CD14-positive monocyte (primary cell): ENCODE measurements at regions not wholly inside any gene's neighbourhood (a gene's known extent, or its start where the extent isn't known, plus 50 kb on each side); places are given as distances from the start of the nearest gene placed in this dataset.

Experiments used
- DNase-seq, 3 donors: peaks; one replicate each; pipeline ENCODE4 v3.0.0-alpha.2; 2011 to 2022
- H2AFZ ChIP-seq: 2 replicates; pipeline ENCODE4 v1.6.0; 2012; ENCODE audit warnings: mild to moderate bottlenecking, low read depth, low read length, inconsistent platforms; ENCODE audit not compliant: insufficient read depth, poor library complexity, severe bottlenecking
- H3K27ac ChIP-seq, 2 donors: 1 replicate in 1 of 2; 2 replicates in 1 of 2; pipeline ENCODE4 v1.5.1; 2012 to 2013; ENCODE audit warnings: low read length in 2 of 2, control low read depth in 1 of 2, inconsistent platforms in 1 of 2, low read depth in 1 of 2, mild to moderate bottlenecking in 1 of 2
- H3K27me3 ChIP-seq, 2 donors: one replicate each; pipeline versions ENCODE4 v1.6.0 to v1.6.1; 2011 to 2013; ENCODE audit warnings: low read length in 2 of 2; ENCODE audit not compliant: control insufficient read depth in 2 of 2, insufficient read depth in 2 of 2
- H3K36me3 ChIP-seq, 2 donors: replicated peaks in 1 of 2; 1 replicate in 1 of 2; 2 replicates in 1 of 2; pipeline versions ENCODE4 v1.5.1 to v1.6.1; 2012 to 2013; ENCODE audit warnings: low read length in 2 of 2, control low read depth in 1 of 2, inconsistent platforms in 1 of 2, mild to moderate bottlenecking in 1 of 2; ENCODE audit not compliant: insufficient read depth in 2 of 2, control insufficient read depth in 1 of 2
- H3K4me1 ChIP-seq, 2 donors: 1 replicate in 1 of 2; 2 replicates in 1 of 2; pipeline versions ENCODE4 v1.5.1 to v1.6.1; 2012 to 2013; ENCODE audit warnings: low read length in 2 of 2, control low read depth in 1 of 2, inconsistent platforms in 1 of 2, mild to moderate bottlenecking in 1 of 2, moderate library complexity in 1 of 2; ENCODE audit not compliant: insufficient read depth in 2 of 2, control insufficient read depth in 1 of 2
- H3K4me2 ChIP-seq: replicated peaks from 2 replicates; pipeline ENCODE3; 2012; ENCODE audit warnings: low read length, moderate library complexity, mild to moderate bottlenecking; ENCODE audit not compliant: poor library complexity, severe bottlenecking; ENCODE audit errors: extremely low read depth
- H3K4me3 ChIP-seq, 3 experiments: fragments of 200-600 bp in 1 of 3; sonication (generic) in 1 of 3; replicated peaks in 1 of 3; 1 replicate in 2 of 3; 2 replicates in 1 of 3; pipeline ENCODE4 v1.5.1; 2011 to 2013; ENCODE audit warnings: low read length in 3 of 3, mild to moderate bottlenecking in 3 of 3, control low read depth in 2 of 3, low read depth in 2 of 3, inconsistent platforms in 1 of 3, moderate library complexity in 1 of 3
- H3K79me2 ChIP-seq: 2 replicates; pipeline ENCODE4 v1.6.0; 2012; ENCODE audit warnings: mild to moderate bottlenecking, control low read depth, inconsistent platforms, low read length, moderate library complexity; ENCODE audit not compliant: insufficient read depth
- H3K9ac ChIP-seq: 2 replicates; pipeline ENCODE4 v1.6.0; 2017; ENCODE audit warnings: low read length, mild to moderate bottlenecking; ENCODE audit not compliant: insufficient read depth, poor library complexity, severe bottlenecking
- H3K9me3 ChIP-seq, 2 donors: replicated peaks in 1 of 2; 1 replicate in 1 of 2; 2 replicates in 1 of 2; pipeline versions ENCODE4 v1.5.1 to v1.6.1; 2012 to 2013; ENCODE audit warnings: low read length in 2 of 2, control low read depth in 1 of 2; ENCODE audit not compliant: control insufficient read depth in 1 of 2, insufficient read depth in 1 of 2
- H4K20me1 ChIP-seq: 2 replicates; pipeline ENCODE4 v1.6.0; 2012; ENCODE audit warnings: mild to moderate bottlenecking, low read length, control low read depth, moderate library complexity; ENCODE audit not compliant: insufficient read depth
- H3K27ac Mint-ChIP-seq, 7 donors: one replicate each; pipeline ENCODE4 v1.8.0; 2020; ENCODE audit warnings: mild to moderate bottlenecking in 7 of 7, mixed read lengths in 7 of 7, moderate library complexity in 6 of 7, inconsistent platforms in 2 of 7
- H3K27me3 Mint-ChIP-seq, 3 donors: one replicate each; pipeline ENCODE4 v1.8.0; 2021 to 2022; ENCODE audit warnings: low read depth in 3 of 3, mild to moderate bottlenecking in 3 of 3, mixed read lengths in 3 of 3, moderate library complexity in 3 of 3, inconsistent platforms in 1 of 3
- H3K36me3 Mint-ChIP-seq, 2 donors: one replicate each; pipeline ENCODE4 v1.8.0; 2020; ENCODE audit warnings: mixed read lengths in 2 of 2, inconsistent platforms in 1 of 2, mild to moderate bottlenecking in 1 of 2
- H3K4me1 Mint-ChIP-seq: one replicate; pipeline ENCODE4 v1.8.0; 2020; ENCODE audit warnings: mild to moderate bottlenecking, mixed read lengths
- H3K4me3 Mint-ChIP-seq, 2 donors: one replicate each; pipeline ENCODE4 v1.8.0; 2020; ENCODE audit warnings: mild to moderate bottlenecking in 2 of 2, mixed read lengths in 2 of 2, moderate library complexity in 1 of 2
- H3K9me3 Mint-ChIP-seq, 7 donors: one replicate each; pipeline ENCODE4 v1.8.0; 2020 to 2022; ENCODE audit warnings: mixed read lengths in 7 of 7, mild to moderate bottlenecking in 6 of 7, moderate library complexity in 6 of 7, inconsistent platforms in 2 of 7
- WGBS: methylation state at CpG from one replicate; pipeline ENCODE4 v1.1.5; 2013; ENCODE audit warnings: missing lambda C conversion rate; ENCODE audit not compliant: insufficient coverage; 5-methylcytosine and 5-hydroxymethylcytosine counted together
- intact Hi-C, 2 donors: fragments of 100-400 bp; cut with micrococcal nuclease; formaldehyde crosslinking; loops; one replicate each; pipeline versions ENCODE4 v1.15.0 to v1.15.1; 2023
- TF ChIP-seq, protein P1 (sequence below): fragments of 200-600 bp; IDR thresholded peaks from one replicate; pipeline ENCODE4 v1.8.0; 2022; ENCODE audit warnings: antibody characterized with exemption, mild to moderate bottlenecking

- Mint-ChIP-seq H3K9me3 (peaks cover 0 to 14% (median 7%) of the 10 kb centered on the region in 7 donors), H3K27me3 (peaks cover 0 to 1% (median 0%) of the 10 kb centered on the region in 3 donors), H3K4me3 (no peak overlapping the region), H3K36me3 (no peaks in the 10 kb centered on the region), H3K27ac (no peak overlapping the region), H3K4me1 (no peaks in the 10 kb centered on the region)
- Histone ChIP-seq H3K4me3 (no peak overlapping the region), H2AFZ (no peak overlapping the region), H3K4me2 (no peak overlapping the region), H3K9me3 (no peaks in the 10 kb centered on the region), H3K36me3 (no peaks in the 10 kb centered on the region), H3K27me3 (no peaks in the 10 kb centered on the region), H4K20me1 (no peaks in the 10 kb centered on the region), H3K27ac (no peak overlapping the region), H3K4me1 (no peaks in the 10 kb centered on the region), H3K79me2 (no peaks in the 10 kb centered on the region), H3K9ac (no peak overlapping the region)
- no peak for DNase-seq
- intact Hi-C loops, result no loop called here
- TF ChIP-seq, protein P1, sequence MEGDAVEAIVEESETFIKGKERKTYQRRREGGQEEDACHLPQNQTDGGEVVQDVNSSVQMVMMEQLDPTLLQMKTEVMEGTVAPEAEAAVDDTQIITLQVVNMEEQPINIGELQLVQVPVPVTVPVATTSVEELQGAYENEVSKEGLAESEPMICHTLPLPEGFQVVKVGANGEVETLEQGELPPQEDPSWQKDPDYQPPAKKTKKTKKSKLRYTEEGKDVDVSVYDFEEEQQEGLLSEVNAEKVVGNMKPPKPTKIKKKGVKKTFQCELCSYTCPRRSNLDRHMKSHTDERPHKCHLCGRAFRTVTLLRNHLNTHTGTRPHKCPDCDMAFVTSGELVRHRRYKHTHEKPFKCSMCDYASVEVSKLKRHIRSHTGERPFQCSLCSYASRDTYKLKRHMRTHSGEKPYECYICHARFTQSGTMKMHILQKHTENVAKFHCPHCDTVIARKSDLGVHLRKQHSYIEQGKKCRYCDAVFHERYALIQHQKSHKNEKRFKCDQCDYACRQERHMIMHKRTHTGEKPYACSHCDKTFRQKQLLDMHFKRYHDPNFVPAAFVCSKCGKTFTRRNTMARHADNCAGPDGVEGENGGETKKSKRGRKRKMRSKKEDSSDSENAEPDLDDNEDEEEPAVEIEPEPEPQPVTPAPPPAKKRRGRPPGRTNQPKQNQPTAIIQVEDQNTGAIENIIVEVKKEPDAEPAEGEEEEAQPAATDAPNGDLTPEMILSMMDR, result no peak
Observed at GRCh38 chr10:65845916-65846315, 1079.9 kb upstream of the LRRTM3 start.

DNA sequence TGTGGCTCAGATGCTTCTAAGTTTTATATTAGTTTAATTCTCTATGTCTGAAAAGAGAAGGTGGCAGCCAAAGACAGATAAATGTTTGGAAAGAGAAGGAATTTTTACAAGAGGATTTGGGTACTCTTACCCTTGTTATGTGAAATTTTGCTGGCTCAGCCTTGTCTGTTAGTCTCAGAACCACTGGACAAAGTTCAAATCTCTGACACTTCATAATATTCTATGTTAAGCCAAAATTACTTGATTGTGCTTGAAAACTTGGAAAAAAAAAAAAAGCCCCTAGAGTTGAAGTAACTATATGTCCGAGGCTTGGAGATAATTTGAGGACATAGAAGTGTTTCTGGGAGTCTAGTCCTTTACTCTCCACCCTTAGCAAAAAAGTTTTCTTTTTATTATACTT, 1079.3 kb upstream of the LRRTM3 start:
- H3K9ac ChIP-seq, result no peak overlapping the region
- H3K79me2 ChIP-seq, result no peaks in the 10 kb centered on the region
- no peak overlapping the region for H3K27ac ChIP-seq
- H3K4me2 ChIP-seq, result no peak overlapping the region
- WGBS, result no CpG with 5 or more reads among the region's 1 CpG
- intact Hi-C loops, result no loop called here
- Mint-ChIP-seq H3K27ac (no peak overlapping the region), H3K4me3 (no peak overlapping the region), H3K36me3 (no peaks in the 10 kb centered on the region), H3K9me3 (peaks cover 0 to 12% (median 7%) of the 10 kb centered on the region in 7 donors), H3K27me3 (peaks cover 0 to 1% (median 0%) of the 10 kb centered on the region in 3 donors), H3K4me1 (no peaks in the 10 kb centered on the region)
- no peaks in the 10 kb centered on the region for H3K4me1 ChIP-seq
- no peaks in the 10 kb centered on the region for H4K20me1 ChIP-seq
- DNase-seq, result no peak
- H3K4me3 ChIP-seq, result no peak overlapping the region
- TF ChIP-seq, protein P1, result no peak
- no peaks in the 10 kb centered on the region for H3K36me3 ChIP-seq
- H3K9me3 ChIP-seq, result no peaks in the 10 kb centered on the region
- H3K27me3 ChIP-seq, result no peaks in the 10 kb centered on the region
- H2AFZ ChIP-seq, result no peak overlapping the region
